CD4-positive, alpha-beta T cell (primary cell): ENCODE measurements at regions not wholly inside any gene's neighbourhood (a gene's known extent, or its start where the extent isn't known, plus 50 kb on each side); places are given as distances from the start of the nearest gene placed in this dataset.

Source experiments
- ATAC-seq: fragments of 200-7000 bp; cut with Tn5 transposase; one replicate; pipeline ENCODE4 v1.10.0; 2022; ENCODE audit warnings: mild to moderate bottlenecking; ENCODE audit not compliant: poor library complexity
- CTCF ChIA-PET: fragments of 350-600 bp; sonication (Branson Sonifier 250); formaldehyde crosslinking; loops from one replicate; lab custom pipeline; 2021; ENCODE audit warnings: antibody characterized with exemption, inconsistent platforms; lab: Charles Lee
- POLR2A ChIA-PET: fragments of 350-600 bp; sonication (Branson Sonifier 250); formaldehyde crosslinking; loops from one replicate; lab custom pipeline; 2021; ENCODE audit warnings: antibody characterized with exemption, inconsistent platforms; lab: Charles Lee
- DNase-seq, 14 experiments: peaks; one replicate each; pipeline ENCODE4 v3.0.0-alpha.2; 2013 to 2020; ENCODE audit warnings: mixed read lengths in 2 of 14
- H3K27ac ChIP-seq, 2 donors: one replicate each; pipeline versions ENCODE4 v1.5.1 to v1.7.0; 2013; ENCODE audit warnings: low read length in 2 of 2, low read depth in 1 of 2, mild to moderate bottlenecking in 1 of 2
- H3K27me3 ChIP-seq, 2 experiments: 1 replicate in 1 of 2; 2 replicates in 1 of 2; pipeline versions ENCODE4 v1.6.1 to v1.7.0; 2013; ENCODE audit warnings: low read length in 2 of 2, control low read depth in 1 of 2, mild to moderate bottlenecking in 1 of 2, moderate library complexity in 1 of 2; ENCODE audit not compliant: insufficient read depth in 2 of 2, control insufficient read depth in 1 of 2
- H3K36me3 ChIP-seq: one replicate; pipeline ENCODE4 v1.6.1; 2013; ENCODE audit warnings: low read length, control low read depth; ENCODE audit not compliant: insufficient read depth
- H3K4me1 ChIP-seq: one replicate; pipeline ENCODE4 v1.6.1; 2013; ENCODE audit warnings: low read length, control low read depth; ENCODE audit not compliant: insufficient read depth
- H3K4me3 ChIP-seq: one replicate; pipeline ENCODE4 v1.5.1; 2013; ENCODE audit warnings: mild to moderate bottlenecking, low read length, moderate library complexity
- H3K9me3 ChIP-seq, 2 experiments: 1 replicate in 1 of 2; 2 replicates in 1 of 2; pipeline versions ENCODE4 v1.6.1 to v1.7.0; 2013; ENCODE audit warnings: low read length in 2 of 2, mild to moderate bottlenecking in 2 of 2, control low read depth in 1 of 2, moderate library complexity in 1 of 2; ENCODE audit not compliant: control insufficient read depth in 1 of 2, insufficient read depth in 1 of 2
- H3K27ac Mint-ChIP-seq: one replicate; pipeline ENCODE4 v1.8.0; 2020; ENCODE audit warnings: mixed read lengths
- H3K27me3 Mint-ChIP-seq: one replicate; pipeline ENCODE4 v1.8.0; 2021; ENCODE audit warnings: mixed read lengths
- H3K36me3 Mint-ChIP-seq: one replicate; pipeline ENCODE4 v1.8.0; 2021; ENCODE audit warnings: low read depth, mixed read lengths
- H3K4me1 Mint-ChIP-seq: one replicate; pipeline ENCODE4 v1.8.0; 2021; ENCODE audit warnings: low read depth, mixed read lengths
- H3K4me3 Mint-ChIP-seq: one replicate; pipeline ENCODE4 v1.8.0; 2020; ENCODE audit warnings: mild to moderate bottlenecking, mixed read lengths
- H3K9me3 Mint-ChIP-seq: one replicate; pipeline ENCODE4 v1.8.0; 2020; ENCODE audit warnings: mixed read lengths
- intact Hi-C, 2 experiments: fragments of 100-400 bp; cut with DNase I in 1 of 2; cut with micrococcal nuclease in 1 of 2; formaldehyde crosslinking; loops; one replicate each; pipeline versions ENCODE4 v1.15.1 to v1.9.0; 2023 to 2025; cut with DNase I, micrococcal nuclease
- TF ChIP-seq, protein P1 (sequence below): fragments of 200-600 bp; IDR thresholded peaks from one replicate; pipeline ENCODE4 v1.8.0; 2022; ENCODE audit warnings: antibody characterized with exemption, mild to moderate bottlenecking

GRCh38 chr1:94335950-94336349 lies 82.2 kb upstream of the ABCD3 start:
- Mint-ChIP-seq H3K27ac (no peak overlapping the region), H3K4me3 (no peak overlapping the region), H3K4me1 (no peaks in the 10 kb centered on the region), H3K36me3 (no peaks in the 10 kb centered on the region), H3K27me3 (peaks cover 4% of the 10 kb centered on the region), H3K9me3 (no peaks in the 10 kb centered on the region)
- CTCF ChIA-PET, result no interaction called here
- POLR2A ChIA-PET, result no interaction called here
- ATAC-seq, result no peak
- peak in 4 of 14 experiments; percentile 6 to 41 (median 28) for DNase-seq
- peaks cover 0 to 10% of the 10 kb centered on the region in 2 experiments for H3K27me3 ChIP-seq
- TF ChIP-seq, protein P1, sequence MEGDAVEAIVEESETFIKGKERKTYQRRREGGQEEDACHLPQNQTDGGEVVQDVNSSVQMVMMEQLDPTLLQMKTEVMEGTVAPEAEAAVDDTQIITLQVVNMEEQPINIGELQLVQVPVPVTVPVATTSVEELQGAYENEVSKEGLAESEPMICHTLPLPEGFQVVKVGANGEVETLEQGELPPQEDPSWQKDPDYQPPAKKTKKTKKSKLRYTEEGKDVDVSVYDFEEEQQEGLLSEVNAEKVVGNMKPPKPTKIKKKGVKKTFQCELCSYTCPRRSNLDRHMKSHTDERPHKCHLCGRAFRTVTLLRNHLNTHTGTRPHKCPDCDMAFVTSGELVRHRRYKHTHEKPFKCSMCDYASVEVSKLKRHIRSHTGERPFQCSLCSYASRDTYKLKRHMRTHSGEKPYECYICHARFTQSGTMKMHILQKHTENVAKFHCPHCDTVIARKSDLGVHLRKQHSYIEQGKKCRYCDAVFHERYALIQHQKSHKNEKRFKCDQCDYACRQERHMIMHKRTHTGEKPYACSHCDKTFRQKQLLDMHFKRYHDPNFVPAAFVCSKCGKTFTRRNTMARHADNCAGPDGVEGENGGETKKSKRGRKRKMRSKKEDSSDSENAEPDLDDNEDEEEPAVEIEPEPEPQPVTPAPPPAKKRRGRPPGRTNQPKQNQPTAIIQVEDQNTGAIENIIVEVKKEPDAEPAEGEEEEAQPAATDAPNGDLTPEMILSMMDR, result no peak
- intact Hi-C loops, result loop anchor here in 1 of 2 experiments (10.0 kb wide), 1 partner anchor 281 kb away; no protein-coding TSS in a partner anchor
- no peaks in the 10 kb centered on the region for H3K9me3 ChIP-seq
- H3K36me3 ChIP-seq, result no peaks in the 10 kb centered on the region
- no peak overlapping the region for H3K27ac ChIP-seq
- no peaks in the 10 kb centered on the region for H3K4me1 ChIP-seq
- H3K4me3 ChIP-seq, result no peak overlapping the region

DNA sequence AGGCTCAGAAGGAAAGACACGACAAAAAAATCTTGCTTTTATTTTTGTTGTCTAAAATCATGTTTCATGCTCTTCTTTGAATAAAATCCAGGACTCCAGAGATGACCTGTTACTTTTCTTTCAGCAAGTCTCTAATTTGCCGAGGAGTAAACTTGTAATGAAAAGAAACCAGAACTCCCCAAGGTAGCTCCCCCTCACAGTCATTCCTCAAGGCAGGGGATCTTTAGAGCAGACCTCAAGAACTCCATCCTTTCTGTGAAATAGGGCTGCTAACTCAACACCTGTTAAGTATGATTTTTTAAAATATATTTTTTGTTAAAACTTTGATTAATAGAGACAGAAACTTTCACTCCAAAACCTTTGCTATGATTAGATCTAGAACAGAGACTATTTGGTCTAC lies 82.7 kb upstream of the ABCD3 start:
- no peaks in the 10 kb centered on the region for H3K36me3 ChIP-seq
- Mint-ChIP-seq H3K4me3 (no peak overlapping the region), H3K9me3 (no peaks in the 10 kb centered on the region), H3K27me3 (peaks cover 5% of the 10 kb centered on the region), H3K4me1 (no peaks in the 10 kb centered on the region), H3K36me3 (no peaks in the 10 kb centered on the region), H3K27ac (no peak overlapping the region)
- TF ChIP-seq, protein P1, result no peak
- CTCF ChIA-PET, result no interaction called here
- no peak for DNase-seq
- POLR2A ChIA-PET, result no interaction called here
- intact Hi-C loops, result loop anchor here in 1 of 2 experiments (10.0 kb wide), 1 partner anchor 281 kb away; no protein-coding TSS in a partner anchor
- no peaks in the 10 kb centered on the region for H3K9me3 ChIP-seq
- no peak overlapping the region for H3K27ac ChIP-seq
- H3K27me3 ChIP-seq, result peaks cover 3 to 10% of the 10 kb centered on the region in 2 experiments
- no peaks in the 10 kb centered on the region for H3K4me1 ChIP-seq
- ATAC-seq, result no peak
- no peak overlapping the region for H3K4me3 ChIP-seq

- H3K27me3 Mint-ChIP-seq, result peaks cover 12% of the 10 kb centered on the region
- H3K36me3 ChIP-seq, result no peaks in the 10 kb centered on the region
- H3K27ac ChIP-seq, result no peak overlapping the region
- H3K27ac Mint-ChIP-seq, result no peak overlapping the region
- no peaks in the 10 kb centered on the region for H3K9me3 ChIP-seq
- ChIA-PET POLR2A (no interaction called here), CTCF (no interaction called here)
- no peaks in the 10 kb centered on the region for H3K36me3 Mint-ChIP-seq
- no peak for DNase-seq
- intact Hi-C loops, result loop anchor here in 1 of 2 experiments (5.0 to 10.0 kb wide), 2 partner anchors 280 to 707 kb away; no protein-coding TSS in a partner anchor
- no peak for ATAC-seq
- H3K4me1 ChIP-seq, result no peaks in the 10 kb centered on the region
- no peak overlapping the region for H3K4me3 ChIP-seq
- H3K9me3 Mint-ChIP-seq, result no peaks in the 10 kb centered on the region
- no peaks in the 10 kb centered on the region for H3K4me1 Mint-ChIP-seq
- no peak overlapping the region for H3K4me3 Mint-ChIP-seq
- TF ChIP-seq, protein P1, result no peak
- H3K27me3 ChIP-seq, result peaks cover 9 to 10% of the 10 kb centered on the region in 2 experiments
These were observed 83.4 kb upstream of the ABCD3 start for GRCh38 chr1:94334764-94335163.
